ENCODE measurements at regions not wholly inside any gene's neighbourhood (a gene's known extent, or its start where the extent isn't known, plus 50 kb on each side); places are given as distances from the start of the nearest gene placed in this dataset.

GRCh38 chr6:22903826-22904225 lies 334.5 kb downstream of the HDGFL1 start:
- TF ChIP-seq CTCF (IDR thresholded peaks at IDR 0.05) (no peak), POLR2A (IDR thresholded peaks at IDR 0.05) (no peak)
